NCI-H1694 (cell line): ENCODE measurements at regions not wholly inside any gene's neighbourhood (a gene's known extent, or its start where the extent isn't known, plus 50 kb on each side); places are given as distances from the start of the nearest gene placed in this dataset.
"Not testable (repeated sequence)": the region's sequence is repeated elsewhere in the genome, so short reads cannot be mapped to it uniquely, and the experiment has no call there.

ENCODE experiments used
- DNase-seq: peaks from one replicate; lab custom pipeline; 2025; lab: John Stamatoyannopoulos, UW

GRCh38 chr2:58620093-58620492, 379.0 kb upstream of the FANCL start:
- DNase-seq = no peak

- no peak for DNase-seq
These were observed 375.8 kb upstream of the FANCL start for GRCh38 chr2:58616961-58617360.

GRCh38 chr2:58614219-58614618, 373.1 kb upstream of the FANCL start:
- DNase-seq = no peak

- DNase-seq = no peak
These were observed 371.8 kb upstream of the FANCL start for GRCh38 chr2:58612973-58613372.

GRCh38 chr2:58609326-58609725, 368.2 kb upstream of the FANCL start:
- DNase-seq = no peak

- no peak for DNase-seq
These were observed 367.0 kb upstream of the FANCL start for GRCh38 chr2:58608146-58608545.

GRCh38 chr2:58607448-58607847, 366.3 kb upstream of the FANCL start:
- no peak for DNase-seq

- DNase-seq = no peak
These were observed 365.7 kb upstream of the FANCL start for GRCh38 chr2:58606799-58607198.

- no peak for DNase-seq
These were observed 363.0 kb upstream of the FANCL start for GRCh38 chr2:58604096-58604495.

- DNase-seq = no peak
These were observed 359.9 kb upstream of the FANCL start for GRCh38 chr2:58601017-58601416.

- DNase-seq = no peak
These were observed 357.0 kb upstream of the FANCL start for GRCh38 chr2:58598171-58598570.

GRCh38 chr2:58595714-58596113, 354.6 kb upstream of the FANCL start:
- DNase-seq = no peak

- no peak for DNase-seq
These were observed 353.6 kb upstream of the FANCL start for GRCh38 chr2:58594762-58595161.

GRCh38 chr2:58594175-58594574, 353.1 kb upstream of the FANCL start:
- peak; percentile 4 for DNase-seq

- DNase-seq = not testable (repeated sequence)
These were observed 345.1 kb upstream of the FANCL start for GRCh38 chr2:58586178-58586577.

GRCh38 chr2:58585233-58585632, 344.1 kb upstream of the FANCL start:
- no peak for DNase-seq

GRCh38 chr2:58584606-58585118, 343.5 kb upstream of the FANCL start:
- DNase-seq = no peak

GRCh38 chr2:58578276-58578675, 337.2 kb upstream of the FANCL start:
- no peak for DNase-seq

GRCh38 chr2:58574873-58575272, 333.7 kb upstream of the FANCL start:
- no peak for DNase-seq

- no peak for DNase-seq
These were observed 331.6 kb upstream of the FANCL start for GRCh38 chr2:58572731-58573130.

- DNase-seq = peak; percentile 56
These were observed 330.2 kb upstream of the FANCL start for GRCh38 chr2:58571181-58571852.

GRCh38 chr2:58569475-58570185, 328.5 kb upstream of the FANCL start:
- no peak for DNase-seq

- no peak for DNase-seq
These were observed 327.8 kb upstream of the FANCL start for GRCh38 chr2:58568901-58569300.

GRCh38 chr2:58562276-58562675, 321.2 kb upstream of the FANCL start:
- DNase-seq = no peak
